Cardiac fibroblast (primary cell): ENCODE measurements at regions not wholly inside any gene's neighbourhood (a gene's known extent, or its start where the extent isn't known, plus 50 kb on each side); places are given as distances from the start of the nearest gene placed in this dataset.
"Not testable (repeated sequence)": the region's sequence is repeated elsewhere in the genome, so short reads cannot be mapped to it uniquely, and the experiment has no call there.

Experiments used
- DNase-seq, 2 donors: peaks; one replicate each; pipeline versions ENCODE4 v3.0.0 to v3.0.0-alpha.2; 2010; ENCODE audit warnings: low read depth in 2 of 2
- H3K4me3 ChIP-seq, 2 donors: replicated peaks in 1 of 2; 1 replicate in 1 of 2; 2 replicates in 1 of 2; pipeline ENCODE4 v1.5.1; 2011; ENCODE audit warnings: low read depth in 2 of 2, low read length in 2 of 2, mild to moderate bottlenecking in 2 of 2, moderate library complexity in 1 of 2
- CTCF ChIP-seq: IDR thresholded peaks from one replicate; pipeline ENCODE4 v1.5.1; 2011; ENCODE audit warnings: low read depth, mild to moderate bottlenecking, low read length, inconsistent platforms

GRCh38 chrX:41033299-41033698, 51.9 kb upstream of the USP9X start:
- peak in 1 of 2 donors; percentile 18 for DNase-seq
- H3K4me3 ChIP-seq, result no peak overlapping the region
- TF ChIP-seq CTCF, result no peak

DNA sequence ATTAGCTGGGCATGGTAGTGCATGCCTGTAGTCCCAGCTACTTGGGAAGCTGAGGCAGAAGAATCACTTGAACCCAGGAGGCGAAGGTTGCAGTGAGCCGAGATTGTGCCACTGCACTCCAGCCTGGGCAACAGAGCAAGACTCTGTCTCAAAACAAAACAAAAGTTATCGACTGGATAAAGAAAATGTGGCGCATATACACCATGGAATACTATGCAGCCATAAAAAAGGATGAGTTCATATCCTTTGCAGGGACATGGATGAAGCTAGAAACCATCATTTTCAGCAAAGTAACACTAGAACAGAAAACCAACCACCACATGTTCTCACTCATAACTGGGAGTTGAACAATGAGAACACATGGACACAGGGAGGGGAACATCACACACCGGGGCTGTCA, 50.3 kb upstream of the USP9X start:
- H3K4me3 ChIP-seq, DNase-seq: not testable (repeated sequence)
